ENCODE measurements at regions not wholly inside any gene's neighbourhood (a gene's known extent, or its start where the extent isn't known, plus 50 kb on each side); places are given as distances from the start of the nearest gene placed in this dataset.

DNA sequence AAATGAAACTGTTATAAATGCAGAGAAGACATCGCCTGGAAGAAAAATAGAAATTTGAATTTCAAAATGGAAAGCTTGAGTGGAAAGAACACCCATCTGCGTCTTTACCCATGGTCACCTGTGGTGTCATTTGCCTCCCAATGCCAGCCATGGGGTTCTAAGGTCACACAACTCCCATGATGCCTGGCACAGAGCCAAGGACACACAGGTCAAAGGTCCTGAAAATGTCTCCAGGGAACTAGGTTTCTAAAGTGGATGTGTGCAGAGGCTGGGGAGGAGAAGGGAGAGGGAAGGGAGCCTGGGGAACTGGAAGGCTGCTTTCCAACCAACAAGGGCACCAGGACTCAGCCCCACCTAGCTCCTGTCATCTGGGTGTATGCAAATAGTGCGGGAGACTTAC lies 724.0 kb upstream of the TMEM132C start:
- H3K27me3 ChIP-seq (ENCODE audit: insufficient read depth, low read length) = no peaks in the 10 kb centered on the region
- no peak overlapping the region for H3K27ac ChIP-seq (ENCODE audit: low read depth, low read length)
- peaks cover 7% of the 10 kb centered on the region for H3K4me1 ChIP-seq (ENCODE audit: insufficient read depth, low read length)
- H2AFZ ChIP-seq (ENCODE audit: low read length) = no peak overlapping the region
- no peak for DNase-seq (ENCODE audit: insufficient read length, low spot score, missing footprints)
- no peaks in the 10 kb centered on the region for H4K20me1 ChIP-seq (ENCODE audit: insufficient read depth, low read length)
- H3K36me3 ChIP-seq (ENCODE audit: insufficient read depth, low read length) = no peaks in the 10 kb centered on the region
- no peaks in the 10 kb centered on the region for H3K9me3 ChIP-seq (ENCODE audit: low read depth, low read length)
- TF ChIP-seq CTCF (IDR thresholded peaks at IDR 0.05; ENCODE audit: extremely low read depth, low read depth, low read length) = no peak
- H3K4me2 ChIP-seq (ENCODE audit: insufficient read depth, low read length) = no peak overlapping the region
- no peaks in the 10 kb centered on the region for H3K79me2 ChIP-seq (ENCODE audit: insufficient read depth, low read length)
- H3K4me3 ChIP-seq (ENCODE audit: insufficient read depth, low read length) = no peak overlapping the region

DNA sequence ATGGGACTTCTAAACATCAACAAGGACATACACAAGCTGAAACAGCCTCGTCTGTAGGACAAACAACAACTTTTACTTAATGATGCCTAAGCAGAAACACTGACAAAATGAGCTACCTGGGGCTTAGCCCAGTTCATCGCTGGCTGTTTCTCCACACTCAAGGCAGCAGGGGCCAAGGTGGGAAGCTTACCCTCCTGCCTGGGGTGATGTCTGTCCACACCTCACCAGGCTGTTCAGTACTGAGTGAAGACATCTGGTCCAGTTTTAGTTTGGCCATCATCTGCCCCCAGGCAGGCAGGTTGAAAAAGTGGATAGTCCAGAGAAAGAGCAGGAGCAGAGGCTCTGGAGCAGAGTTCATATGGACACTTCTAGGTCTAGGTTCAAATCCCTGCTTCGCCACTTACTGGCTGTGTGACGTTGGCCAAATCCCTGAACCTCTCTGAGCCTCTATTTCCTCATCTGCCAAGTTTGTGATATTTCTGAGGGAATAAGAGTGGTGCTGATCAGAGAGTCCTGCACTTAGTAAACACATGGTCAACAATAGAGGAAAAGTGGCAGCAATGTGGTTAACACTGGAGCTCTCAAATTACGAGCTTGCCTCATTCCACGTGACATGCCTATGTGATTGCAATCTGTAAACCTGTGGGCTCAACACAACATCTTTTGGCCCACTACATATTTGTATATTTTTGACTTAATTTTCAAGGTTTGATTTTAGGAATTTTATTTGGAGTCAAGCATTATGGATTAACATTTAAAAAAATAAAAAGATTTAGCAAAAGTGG lies 720.1 kb upstream of the TMEM132C start:
- H3K9me3 ChIP-seq (ENCODE audit: low read depth, low read length) = no peaks in the 10 kb centered on the region
- no peak for TF ChIP-seq CTCF (IDR thresholded peaks at IDR 0.05; ENCODE audit: extremely low read depth, low read depth, low read length)
- H3K4me2 ChIP-seq (ENCODE audit: insufficient read depth, low read length) = no peak overlapping the region
- DNase-seq (ENCODE audit: insufficient read length, low spot score, missing footprints) = no peak
- H3K4me1 ChIP-seq (ENCODE audit: insufficient read depth, low read length) = peaks cover 24% of the 10 kb centered on the region
- H3K27ac ChIP-seq (ENCODE audit: low read depth, low read length) = no peak overlapping the region
- H3K79me2 ChIP-seq (ENCODE audit: insufficient read depth, low read length) = no peaks in the 10 kb centered on the region
- no peak overlapping the region for H3K4me3 ChIP-seq (ENCODE audit: insufficient read depth, low read length)
- no peaks in the 10 kb centered on the region for H3K36me3 ChIP-seq (ENCODE audit: insufficient read depth, low read length)
- no peaks in the 10 kb centered on the region for H3K27me3 ChIP-seq (ENCODE audit: insufficient read depth, low read length)
- no peaks in the 10 kb centered on the region for H4K20me1 ChIP-seq (ENCODE audit: insufficient read depth, low read length)
- no peak overlapping the region for H2AFZ ChIP-seq (ENCODE audit: low read length)

- H3K79me2 ChIP-seq (ENCODE audit: insufficient read depth, low read length) = no peaks in the 10 kb centered on the region
- H4K20me1 ChIP-seq (ENCODE audit: insufficient read depth, low read length) = no peaks in the 10 kb centered on the region
- peaks cover 21% of the 10 kb centered on the region for H3K4me1 ChIP-seq (ENCODE audit: insufficient read depth, low read length)
- H3K4me2 ChIP-seq (ENCODE audit: insufficient read depth, low read length) = peak overlapping the region; percentile 46
- no peak for TF ChIP-seq CTCF (IDR thresholded peaks at IDR 0.05; ENCODE audit: extremely low read depth, low read depth, low read length)
- H3K4me3 ChIP-seq (ENCODE audit: insufficient read depth, low read length) = no peak overlapping the region
- H2AFZ ChIP-seq (ENCODE audit: low read length) = peak overlapping the region; percentile 2
- peak overlapping the region; percentile 66 for H3K27ac ChIP-seq (ENCODE audit: low read depth, low read length)
- H3K36me3 ChIP-seq (ENCODE audit: insufficient read depth, low read length) = no peaks in the 10 kb centered on the region
- no peaks in the 10 kb centered on the region for H3K27me3 ChIP-seq (ENCODE audit: insufficient read depth, low read length)
- peak; percentile 46 for DNase-seq (ENCODE audit: insufficient read length, low spot score, missing footprints)
- no peaks in the 10 kb centered on the region for H3K9me3 ChIP-seq (ENCODE audit: low read depth, low read length)
Measured at GRCh38 chr12:127548123-127548553, 718.8 kb upstream of the TMEM132C start.

GRCh38 chr12:127550271-127550670 lies 716.7 kb upstream of the TMEM132C start:
- no peak for TF ChIP-seq CTCF (IDR thresholded peaks at IDR 0.05; ENCODE audit: extremely low read depth, low read depth, low read length)
- Histone ChIP-seq H4K20me1 (ENCODE audit: insufficient read depth, low read length) (no peaks in the 10 kb centered on the region), H3K4me1 (ENCODE audit: insufficient read depth, low read length) (peaks cover 21% of the 10 kb centered on the region), H3K27me3 (ENCODE audit: insufficient read depth, low read length) (no peaks in the 10 kb centered on the region), H2AFZ (ENCODE audit: low read length) (peak overlapping the region; percentile 2), H3K4me3 (ENCODE audit: insufficient read depth, low read length) (no peak overlapping the region), H3K36me3 (ENCODE audit: insufficient read depth, low read length) (no peaks in the 10 kb centered on the region), H3K79me2 (ENCODE audit: insufficient read depth, low read length) (no peaks in the 10 kb centered on the region), H3K27ac (ENCODE audit: low read depth, low read length) (peak overlapping the region; percentile 57), H3K9me3 (ENCODE audit: low read depth, low read length) (no peaks in the 10 kb centered on the region), H3K4me2 (ENCODE audit: insufficient read depth, low read length) (no peak overlapping the region)
- DNase-seq (ENCODE audit: insufficient read length, low spot score, missing footprints) = peak; percentile 58
